Neural cell (in vitro differentiated cells): ENCODE measurements at regions not wholly inside any gene's neighbourhood (a gene's known extent, or its start where the extent isn't known, plus 50 kb on each side); places are given as distances from the start of the nearest gene placed in this dataset.

Experiments used
- H2AFZ ChIP-seq: fragments of 200-600, 300-800 bp; sonication (generic), shearing (Covaris generic); 2 replicates; pipeline ENCODE4 v1.6.0; 2014; ENCODE audit warnings: low read depth, mild to moderate bottlenecking, antibody characterized with exemption, low read length, moderate library complexity
- H3F3A ChIP-seq: fragments of 200-600 bp; shearing (Covaris generic); 2 replicates; pipeline ENCODE4 v1.6.1; 2016; ENCODE audit warnings: mild to moderate bottlenecking, moderate library complexity, mixed read lengths, antibody characterized with exemption, low read length; ENCODE audit not compliant: insufficient read depth, poor library complexity, severe bottlenecking
- H3K27ac ChIP-seq: fragments of 200-600, 300-800 bp; sonication (generic), shearing (Covaris generic); 2 replicates; pipeline ENCODE4 v1.5.1; 2014; ENCODE audit warnings: mild to moderate bottlenecking, low read length, moderate library complexity
- H3K27me3 ChIP-seq: fragments of 300-800, 200-600 bp; sonication (generic), shearing (Covaris generic); 2 replicates; pipeline ENCODE4 v1.6.0; 2014; ENCODE audit warnings: mild to moderate bottlenecking, low read depth, low read length, moderate library complexity; ENCODE audit not compliant: insufficient read depth
- H3K36me3 ChIP-seq: fragments of 300-800, 200-600 bp; sonication (generic), shearing (Covaris generic); 2 replicates; pipeline ENCODE4 v1.5.1; 2014; ENCODE audit warnings: mild to moderate bottlenecking, antibody characterized with exemption, low read length, moderate library complexity; ENCODE audit not compliant: insufficient read depth
- H3K4me2 ChIP-seq: fragments of 300-800, 200-600 bp; sonication (generic), shearing (Covaris generic); 2 replicates; pipeline ENCODE4 v1.6.0; 2014; ENCODE audit warnings: mild to moderate bottlenecking, low read length
- H3K4me3 ChIP-seq: fragments of 300-800, 200-600 bp; sonication (generic), shearing (Covaris generic); 2 replicates; pipeline ENCODE4 v1.5.1; 2014; ENCODE audit warnings: mild to moderate bottlenecking, low read length, moderate library complexity
- H3K79me2 ChIP-seq: fragments of 200-600 bp; shearing (Covaris generic); replicated peaks from 2 replicates; pipeline ENCODE4 v1.6.0; 2014; ENCODE audit warnings: mild to moderate bottlenecking, low read length, moderate library complexity; ENCODE audit not compliant: insufficient read depth
- H3K9ac ChIP-seq: fragments of 300-800, 200-600 bp; sonication (generic), shearing (Covaris generic); 2 replicates; pipeline ENCODE4 v1.6.1; 2016; ENCODE audit warnings: mild to moderate bottlenecking, low read length, mixed read lengths
- H3K9me2 ChIP-seq: fragments of 200-600 bp; shearing (Covaris generic); 2 replicates; pipeline ENCODE4 v1.6.1; 2016; ENCODE audit warnings: mild to moderate bottlenecking, low read length, mixed read lengths; ENCODE audit not compliant: insufficient read depth
- H3K9me3 ChIP-seq: fragments of 200-600, 300-800 bp; sonication (generic), shearing (Covaris generic); 2 replicates; pipeline ENCODE4 v1.6.1; 2016; ENCODE audit warnings: mild to moderate bottlenecking, mixed run types, low read length, moderate library complexity, mixed read lengths
- H4K20me1 ChIP-seq: fragments of 200-600 bp; shearing (Covaris generic); 2 replicates; pipeline ENCODE4 v1.6.1; 2016; ENCODE audit warnings: mild to moderate bottlenecking, mixed run types; ENCODE audit not compliant: insufficient read depth
- CTCF ChIP-seq: fragments of 450-650 bp; IDR thresholded peaks from 2 replicates; pipeline ENCODE4 v1.5.1; 2014; ENCODE audit warnings: antibody characterized with exemption, mild to moderate bottlenecking, moderate library complexity; ENCODE audit not compliant: poor library complexity, severe bottlenecking
- EP300 ChIP-seq: fragments of 450-650 bp; conservative IDR thresholded peaks from 2 replicates; pipeline ENCODE4 v1.6.1; 2014; ENCODE audit warnings: antibody characterized with exemption, mild to moderate bottlenecking, moderate library complexity; ENCODE audit not compliant: poor library complexity, severe bottlenecking
- EZH2 ChIP-seq: fragments of 200-600, 300-800 bp; shearing (Covaris generic), sonication (generic); IDR thresholded peaks from 2 replicates; pipeline ENCODE4 v1.6.1; 2014; ENCODE audit warnings: antibody characterized with exemption, low read length, borderline replicate concordance, mild to moderate bottlenecking; ENCODE audit not compliant: insufficient read depth, poor library complexity, severe bottlenecking
- MXI1 ChIP-seq: fragments of 450-650 bp; conservative IDR thresholded peaks from 2 replicates; pipeline ENCODE4 v1.6.1; 2014; ENCODE audit warnings: antibody characterized with exemption, mild to moderate bottlenecking; ENCODE audit not compliant: poor library complexity, severe bottlenecking
- POLR2AphosphoS5 ChIP-seq: IDR thresholded peaks from 2 replicates; pipeline ENCODE4 v1.6.1; 2012
- RAD21 ChIP-seq: fragments of 450-650 bp; conservative IDR thresholded peaks from 2 replicates; pipeline ENCODE4 v1.6.1; 2014; ENCODE audit warnings: antibody characterized with exemption, mild to moderate bottlenecking, moderate library complexity
- REST ChIP-seq: IDR thresholded peaks from 2 replicates; pipeline ENCODE4 v1.6.1; 2012; ENCODE audit warnings: borderline replicate concordance
- SMC3 ChIP-seq: fragments of 450-650 bp; conservative IDR thresholded peaks from 2 replicates; pipeline ENCODE4 v1.6.1; 2014; ENCODE audit warnings: antibody characterized with exemption, mild to moderate bottlenecking, moderate library complexity; ENCODE audit not compliant: poor library complexity
- TAF1 ChIP-seq: IDR thresholded peaks from 2 replicates; pipeline ENCODE4 v1.6.1; 2012; ENCODE audit warnings: low read depth

GRCh38 chr9:27675354-27675753 is 102.1 kb upstream of the C9orf72 start:
- no peak overlapping the region for H2AFZ ChIP-seq
- no peaks in the 10 kb centered on the region for H4K20me1 ChIP-seq
- no peaks in the 10 kb centered on the region for H3K9me3 ChIP-seq
- no peaks in the 10 kb centered on the region for H3K36me3 ChIP-seq
- H3K27ac ChIP-seq = peak overlapping the region; percentile 33
- H3F3A ChIP-seq = no peaks in the 10 kb centered on the region
- H3K4me3 ChIP-seq = no peak overlapping the region
- H3K27me3 ChIP-seq = no peaks in the 10 kb centered on the region
- H3K9me2 ChIP-seq = no peaks in the 10 kb centered on the region
- H3K79me2 ChIP-seq = no peaks in the 10 kb centered on the region
- no peak for TF ChIP-seq REST
- no peak for TF ChIP-seq EP300
- no peak for TF ChIP-seq POLR2AphosphoS5
- no peak for TF ChIP-seq CTCF
- no peak for TF ChIP-seq SMC3
- TF ChIP-seq MXI1 = no peak
- TF ChIP-seq TAF1 = no peak
- no peak for TF ChIP-seq RAD21
- TF ChIP-seq EZH2 = no peak
- no peak overlapping the region for H3K9ac ChIP-seq
- H3K4me2 ChIP-seq = no peak overlapping the region

- Histone ChIP-seq H3K4me2 (no peak overlapping the region), H3K9ac (no peak overlapping the region), H3K27me3 (no peaks in the 10 kb centered on the region), H3K27ac (no peak overlapping the region), H4K20me1 (no peaks in the 10 kb centered on the region), H3K4me3 (no peak overlapping the region), H3F3A (no peaks in the 10 kb centered on the region), H3K9me2 (no peaks in the 10 kb centered on the region), H2AFZ (no peak overlapping the region), H3K79me2 (no peaks in the 10 kb centered on the region), H3K36me3 (no peaks in the 10 kb centered on the region), H3K9me3 (no peaks in the 10 kb centered on the region)
- TF ChIP-seq SMC3 = no peak
- no peak for TF ChIP-seq EZH2
- no peak for TF ChIP-seq REST
- TF ChIP-seq CTCF = no peak
- TF ChIP-seq MXI1 = no peak
- TF ChIP-seq RAD21 = no peak
- TF ChIP-seq TAF1 = no peak
- no peak for TF ChIP-seq EP300
- TF ChIP-seq POLR2AphosphoS5 = no peak
Measured at GRCh38 chr9:27676827-27677226, 103.5 kb upstream of the C9orf72 start.
